ENCODE measurements at regions not wholly inside any gene's neighbourhood (a gene's known extent, or its start where the extent isn't known, plus 50 kb on each side); places are given as distances from the start of the nearest gene placed in this dataset.

DNA sequence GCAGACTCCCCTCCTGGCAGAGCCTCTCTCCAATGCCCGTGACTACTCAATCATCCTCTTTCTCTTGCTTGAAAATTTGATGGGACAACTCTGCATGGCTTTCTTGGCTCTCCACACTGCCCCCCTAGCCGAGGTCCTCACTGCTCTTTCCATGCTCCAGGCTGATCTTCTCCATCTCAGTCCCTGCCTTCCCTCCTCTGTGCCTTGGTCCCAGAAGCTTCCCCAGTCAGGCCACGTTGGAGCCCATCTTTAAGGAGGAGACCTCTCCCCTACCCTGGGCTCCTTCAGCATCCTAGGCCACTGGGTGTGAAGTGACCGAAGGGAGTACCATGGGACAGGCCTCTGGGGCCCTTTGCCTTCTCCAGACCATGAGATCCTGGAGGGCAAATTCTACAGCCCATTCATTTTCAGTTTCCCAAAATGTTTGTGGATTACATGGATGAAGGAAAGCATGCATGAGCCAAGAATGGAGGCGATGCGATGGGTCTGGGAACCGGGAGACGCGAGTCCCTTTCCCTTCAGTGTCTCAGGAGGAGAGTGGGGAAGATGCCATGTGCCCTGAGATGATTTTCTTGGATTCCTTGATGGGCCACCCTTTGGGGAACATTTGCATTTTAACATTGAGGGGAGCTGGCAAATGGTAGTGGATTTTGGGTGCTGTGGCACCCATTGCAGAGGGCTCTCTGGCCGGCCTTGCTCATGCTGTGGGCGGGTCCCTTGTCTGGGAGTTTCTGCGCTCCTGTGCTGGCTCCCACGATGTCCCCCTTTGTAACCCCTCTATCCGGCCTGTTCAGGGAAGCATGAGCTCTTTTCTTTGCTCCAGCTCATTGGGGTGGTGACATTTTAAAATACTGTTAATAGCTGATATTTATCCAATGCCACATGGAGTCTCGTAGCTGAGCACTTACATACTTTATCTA is 376.6 kb downstream of the RPS24 start:
- no peaks in the 10 kb centered on the region for H3K27me3 ChIP-seq (ENCODE audit: control insufficient read depth in 3 of 3, insufficient read depth in 3 of 3, low read depth in 1 of 3, low read length in 3 of 3)
- no peak overlapping the region for H3K4me3 ChIP-seq (ENCODE audit: low read length in 2 of 2)
- H3K14ac ChIP-seq (ENCODE audit: low read length): no peak overlapping the region
- no peak overlapping the region for H3K9ac ChIP-seq (ENCODE audit: low read depth, low read length, poor library complexity)
- H3K4me2 ChIP-seq (ENCODE audit: insufficient read depth, low read length, poor library complexity, severe bottlenecking): no peak overlapping the region
- H3K4me1 ChIP-seq (ENCODE audit: control insufficient read depth in 2 of 2, insufficient read depth in 1 of 2, low read depth in 1 of 2, low read length in 2 of 2): peaks cover 23 to 24% of the 10 kb centered on the region in 2 donors
- no peak overlapping the region for H3K23ac ChIP-seq (ENCODE audit: low read depth, low read length, poor library complexity)
- H2BK5ac ChIP-seq (ENCODE audit: low read length): no peak overlapping the region
- H3K79me1 ChIP-seq (ENCODE audit: low read depth, low read length): no peaks in the 10 kb centered on the region
- H3K36me3 ChIP-seq (replicated peaks in 1 of 2; ENCODE audit: control insufficient read depth in 2 of 2, insufficient read depth in 2 of 2, low read length in 2 of 2): no peaks in the 10 kb centered on the region
- H3K18ac ChIP-seq (ENCODE audit: low read length): no peak overlapping the region
- DNase-seq (ENCODE audit: low spot score): no peak
- peak overlapping the region; percentile 88 for H2AK5ac ChIP-seq (ENCODE audit: low read depth, low read length)
- H2AFZ ChIP-seq (ENCODE audit: low read length): no peak overlapping the region
- H4K8ac ChIP-seq (ENCODE audit: low read depth, low read length): no peak overlapping the region
- no peak overlapping the region for H2BK120ac ChIP-seq (ENCODE audit: low read depth, low read length)
- no peak overlapping the region for H2BK15ac ChIP-seq (ENCODE audit: low read length)
- H4K91ac ChIP-seq (ENCODE audit: low read depth, low read length, poor library complexity): no peak overlapping the region
- no peaks in the 10 kb centered on the region for H3K9me3 ChIP-seq (replicated peaks in 1 of 2; ENCODE audit: control insufficient read depth in 2 of 2, insufficient read depth in 1 of 2, low read depth in 1 of 2, low read length in 2 of 2)
- no CpG with 5 or more reads among the region's 15 CpGs for WGBS, 2 donors (ENCODE audit: extremely low coverage in 2 of 2, insufficient read length in 2 of 2, insufficient replicate concordance in 1 of 2)
- H3K4ac ChIP-seq (ENCODE audit: low read length): no peak overlapping the region
- no peak overlapping the region for H3K27ac ChIP-seq (replicated peaks; ENCODE audit: low read length)
- peak overlapping the region; percentile 26 for H2BK12ac ChIP-seq (ENCODE audit: low read length)

DNA sequence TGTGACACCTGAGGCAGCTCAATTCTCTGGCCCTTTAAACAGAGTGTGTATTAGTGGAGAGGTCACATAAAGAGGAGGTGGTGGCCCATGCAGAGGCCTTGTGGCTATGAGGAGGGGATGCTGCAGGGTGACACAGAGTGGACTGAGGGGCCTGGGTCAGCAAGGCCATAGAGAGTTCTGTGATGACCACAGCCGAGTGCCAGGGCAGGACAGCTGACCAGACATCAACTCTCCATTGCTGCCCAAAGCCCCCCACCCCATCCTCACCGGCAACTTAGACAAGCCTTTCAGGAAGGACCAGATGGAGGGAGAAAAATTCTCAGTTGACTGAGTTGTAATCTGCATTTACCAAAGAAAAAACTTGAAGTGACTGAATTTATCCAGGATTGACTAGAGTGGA is 378.1 kb downstream of the RPS24 start:
- no peak overlapping the region for H3K9ac ChIP-seq (ENCODE audit: low read depth, low read length, poor library complexity)
- H2BK15ac ChIP-seq (ENCODE audit: low read length): no peak overlapping the region
- H3K14ac ChIP-seq (ENCODE audit: low read length): no peak overlapping the region
- peak overlapping the region; percentile 15 for H3K18ac ChIP-seq (ENCODE audit: low read length)
- no peak overlapping the region for H2AK5ac ChIP-seq (ENCODE audit: low read depth, low read length)
- no peaks in the 10 kb centered on the region for H3K27me3 ChIP-seq (ENCODE audit: control insufficient read depth in 3 of 3, insufficient read depth in 3 of 3, low read depth in 1 of 3, low read length in 3 of 3)
- H2AFZ ChIP-seq (ENCODE audit: low read length): no peak overlapping the region
- H3K4me2 ChIP-seq (ENCODE audit: insufficient read depth, low read length, poor library complexity, severe bottlenecking): no peak overlapping the region
- no peak overlapping the region for H3K23ac ChIP-seq (ENCODE audit: low read depth, low read length, poor library complexity)
- peaks cover 12 to 20% of the 10 kb centered on the region in 2 donors for H3K4me1 ChIP-seq (ENCODE audit: control insufficient read depth in 2 of 2, insufficient read depth in 1 of 2, low read depth in 1 of 2, low read length in 2 of 2)
- no peaks in the 10 kb centered on the region for H3K79me1 ChIP-seq (ENCODE audit: low read depth, low read length)
- no peak for DNase-seq (ENCODE audit: low spot score)
- no peaks in the 10 kb centered on the region for H3K36me3 ChIP-seq (replicated peaks in 1 of 2; ENCODE audit: control insufficient read depth in 2 of 2, insufficient read depth in 2 of 2, low read length in 2 of 2)
- no peak overlapping the region for H4K8ac ChIP-seq (ENCODE audit: low read depth, low read length)
- no peak overlapping the region for H3K4ac ChIP-seq (ENCODE audit: low read length)
- no peak overlapping the region for H3K4me3 ChIP-seq (ENCODE audit: low read length in 2 of 2)
- H2BK12ac ChIP-seq (ENCODE audit: low read length): no peak overlapping the region
- no peak overlapping the region for H2BK120ac ChIP-seq (ENCODE audit: low read depth, low read length)
- no peaks in the 10 kb centered on the region for H3K9me3 ChIP-seq (replicated peaks in 1 of 2; ENCODE audit: control insufficient read depth in 2 of 2, insufficient read depth in 1 of 2, low read depth in 1 of 2, low read length in 2 of 2)
- H3K27ac ChIP-seq (replicated peaks; ENCODE audit: low read length): no peak overlapping the region
- H4K91ac ChIP-seq (ENCODE audit: low read depth, low read length, poor library complexity): no peak overlapping the region
- WGBS, 2 donors (ENCODE audit: extremely low coverage in 2 of 2, insufficient read length in 2 of 2, insufficient replicate concordance in 1 of 2): no CpG with 5 or more reads among the region's 2 CpGs
- no peak overlapping the region for H2BK5ac ChIP-seq (ENCODE audit: low read length)

DNA sequence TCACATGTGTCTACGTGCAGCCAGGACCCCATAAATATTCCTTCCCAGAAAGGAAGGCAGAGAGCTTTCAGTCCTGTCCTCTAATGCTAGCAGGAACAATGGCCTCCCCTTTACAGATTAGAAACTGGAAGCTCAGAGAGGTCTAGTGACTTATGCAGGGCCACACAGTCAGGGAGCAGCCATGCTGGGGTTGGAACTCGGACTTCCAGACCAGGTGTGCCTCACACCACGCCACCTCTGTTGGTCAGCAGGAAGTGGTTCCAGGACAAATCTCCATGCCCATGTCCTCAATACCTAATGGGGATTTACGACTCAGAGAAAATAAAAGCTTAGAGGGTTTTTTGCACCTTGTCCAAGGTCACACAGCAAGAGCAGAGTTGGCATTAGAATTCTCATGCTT is 378.9 kb downstream of the RPS24 start:
- no peak overlapping the region for H3K27ac ChIP-seq (replicated peaks; ENCODE audit: low read length)
- no peak overlapping the region for H2AFZ ChIP-seq (ENCODE audit: low read length)
- H3K4ac ChIP-seq (ENCODE audit: low read length): no peak overlapping the region
- peaks cover 6 to 17% of the 10 kb centered on the region in 2 donors for H3K4me1 ChIP-seq (ENCODE audit: control insufficient read depth in 2 of 2, insufficient read depth in 1 of 2, low read depth in 1 of 2, low read length in 2 of 2)
- no peak overlapping the region for H4K8ac ChIP-seq (ENCODE audit: low read depth, low read length)
- H3K79me1 ChIP-seq (ENCODE audit: low read depth, low read length): no peaks in the 10 kb centered on the region
- no peak overlapping the region for H3K18ac ChIP-seq (ENCODE audit: low read length)
- no peak overlapping the region for H2BK15ac ChIP-seq (ENCODE audit: low read length)
- DNase-seq (ENCODE audit: low spot score): no peak
- no peaks in the 10 kb centered on the region for H3K36me3 ChIP-seq (replicated peaks in 1 of 2; ENCODE audit: control insufficient read depth in 2 of 2, insufficient read depth in 2 of 2, low read length in 2 of 2)
- H3K23ac ChIP-seq (ENCODE audit: low read depth, low read length, poor library complexity): no peak overlapping the region
- no peak overlapping the region for H4K91ac ChIP-seq (ENCODE audit: low read depth, low read length, poor library complexity)
- H3K4me2 ChIP-seq (ENCODE audit: insufficient read depth, low read length, poor library complexity, severe bottlenecking): no peak overlapping the region
- H2BK120ac ChIP-seq (ENCODE audit: low read depth, low read length): no peak overlapping the region
- H3K9ac ChIP-seq (ENCODE audit: low read depth, low read length, poor library complexity): no peak overlapping the region
- H2BK5ac ChIP-seq (ENCODE audit: low read length): no peak overlapping the region
- H3K4me3 ChIP-seq (ENCODE audit: low read length in 2 of 2): no peak overlapping the region
- WGBS, 2 donors (ENCODE audit: extremely low coverage in 2 of 2, insufficient read length in 2 of 2, insufficient replicate concordance in 1 of 2): no CpG with 5 or more reads among the region's 4 CpGs
- H2AK5ac ChIP-seq (ENCODE audit: low read depth, low read length): no peak overlapping the region
- no peaks in the 10 kb centered on the region for H3K27me3 ChIP-seq (ENCODE audit: control insufficient read depth in 3 of 3, insufficient read depth in 3 of 3, low read depth in 1 of 3, low read length in 3 of 3)
- H2BK12ac ChIP-seq (ENCODE audit: low read length): no peak overlapping the region
- no peak overlapping the region for H3K14ac ChIP-seq (ENCODE audit: low read length)
- no peaks in the 10 kb centered on the region for H3K9me3 ChIP-seq (replicated peaks in 1 of 2; ENCODE audit: control insufficient read depth in 2 of 2, insufficient read depth in 1 of 2, low read depth in 1 of 2, low read length in 2 of 2)

DNA sequence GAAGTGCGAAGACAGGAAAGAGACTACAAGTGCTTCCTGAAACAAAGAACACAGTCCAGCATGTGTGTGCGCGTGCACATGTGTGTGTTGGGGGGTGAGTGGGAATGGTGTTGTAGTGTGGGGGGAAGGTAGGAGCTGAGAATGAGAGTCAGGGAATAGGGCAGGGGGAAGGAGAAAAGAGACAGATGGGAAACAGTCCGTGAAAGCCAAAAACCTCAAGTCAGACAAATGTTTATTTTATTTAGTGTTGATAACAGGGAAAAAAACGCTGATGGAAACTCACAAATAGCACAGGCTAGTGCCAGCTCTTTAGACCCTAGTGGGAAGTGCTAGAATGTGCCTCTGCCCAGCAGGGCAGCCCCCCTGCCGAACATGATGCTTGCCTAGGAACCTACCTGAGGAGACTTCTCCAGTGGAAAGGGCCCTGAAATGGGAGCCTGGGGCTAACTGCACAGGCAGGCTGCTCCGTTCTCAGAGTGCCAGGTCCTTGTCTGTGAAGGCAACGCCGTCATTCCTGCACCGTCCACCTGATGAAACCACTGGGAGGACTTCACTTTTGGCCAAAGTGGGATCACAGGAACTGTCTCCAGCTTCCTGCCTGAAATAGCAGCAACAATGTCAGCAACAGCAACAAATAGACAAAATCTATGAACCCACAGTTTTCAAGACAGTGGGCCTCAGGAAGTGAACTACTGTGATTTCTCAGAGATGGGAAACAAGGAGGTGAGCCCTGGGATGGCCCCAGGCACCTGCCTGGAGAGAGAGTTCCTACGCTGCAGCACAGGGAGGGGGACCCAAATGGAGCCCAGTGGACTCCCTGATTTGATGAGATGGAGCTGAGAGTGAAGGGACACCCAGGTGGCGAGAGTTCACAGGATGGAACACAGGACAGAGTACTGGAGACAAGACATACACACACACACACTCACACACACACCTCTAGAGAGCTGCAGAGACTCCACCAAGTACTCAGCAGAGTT is 379.7 kb downstream of the RPS24 start:
- Histone ChIP-seq H3K23ac (ENCODE audit: low read depth, low read length, poor library complexity) (no peak overlapping the region), H3K4me3 (ENCODE audit: low read length in 2 of 2) (no peak overlapping the region), H2BK5ac (ENCODE audit: low read length) (no peak overlapping the region), H4K91ac (ENCODE audit: low read depth, low read length, poor library complexity) (no peak overlapping the region), H3K79me1 (ENCODE audit: low read depth, low read length) (no peaks in the 10 kb centered on the region), H3K14ac (ENCODE audit: low read length) (no peak overlapping the region), H3K18ac (ENCODE audit: low read length) (no peak overlapping the region), H2AK5ac (ENCODE audit: low read depth, low read length) (no peak overlapping the region), H3K9me3 (replicated peaks in 1 of 2; ENCODE audit: control insufficient read depth in 2 of 2, insufficient read depth in 1 of 2, low read depth in 1 of 2, low read length in 2 of 2) (no peaks in the 10 kb centered on the region), H2BK12ac (ENCODE audit: low read length) (no peak overlapping the region), H3K27ac (replicated peaks; ENCODE audit: low read length) (no peak overlapping the region), H2BK120ac (ENCODE audit: low read depth, low read length) (no peak overlapping the region), H3K27me3 (ENCODE audit: control insufficient read depth in 3 of 3, insufficient read depth in 3 of 3, low read depth in 1 of 3, low read length in 3 of 3) (no peaks in the 10 kb centered on the region), H3K36me3 (replicated peaks in 1 of 2; ENCODE audit: control insufficient read depth in 2 of 2, insufficient read depth in 2 of 2, low read length in 2 of 2) (no peaks in the 10 kb centered on the region), H4K8ac (ENCODE audit: low read depth, low read length) (no peak overlapping the region), H2AFZ (ENCODE audit: low read length) (peak overlapping the region; percentile 31), H3K4me2 (ENCODE audit: insufficient read depth, low read length, poor library complexity, severe bottlenecking) (no peak overlapping the region), H3K9ac (ENCODE audit: low read depth, low read length, poor library complexity) (no peak overlapping the region), H3K4me1 (ENCODE audit: control insufficient read depth in 2 of 2, insufficient read depth in 1 of 2, low read depth in 1 of 2, low read length in 2 of 2) (peaks cover 0 to 9% of the 10 kb centered on the region in 2 donors), H3K4ac (ENCODE audit: low read length) (no peak overlapping the region), H2BK15ac (ENCODE audit: low read length) (peak overlapping the region; percentile 6)
- no CpG with 5 or more reads among the region's 12 CpGs for WGBS, 2 donors (ENCODE audit: extremely low coverage in 2 of 2, insufficient read length in 2 of 2, insufficient replicate concordance in 1 of 2)
- no peak for DNase-seq (ENCODE audit: low spot score)

All from neuronal stem cell (in vitro differentiated cells).